NCI-H1930 (cell line): ENCODE measurements at regions not wholly inside any gene's neighbourhood (a gene's known extent, or its start where the extent isn't known, plus 50 kb on each side); places are given as distances from the start of the nearest gene placed in this dataset.
"Not testable (repeated sequence)": the region's sequence is repeated elsewhere in the genome, so short reads cannot be mapped to it uniquely, and the experiment has no call there.

Experiments
- DNase-seq, 2 experiments: peaks; one replicate each; lab custom pipeline; 2025; lab: John Stamatoyannopoulos, UW

DNA sequence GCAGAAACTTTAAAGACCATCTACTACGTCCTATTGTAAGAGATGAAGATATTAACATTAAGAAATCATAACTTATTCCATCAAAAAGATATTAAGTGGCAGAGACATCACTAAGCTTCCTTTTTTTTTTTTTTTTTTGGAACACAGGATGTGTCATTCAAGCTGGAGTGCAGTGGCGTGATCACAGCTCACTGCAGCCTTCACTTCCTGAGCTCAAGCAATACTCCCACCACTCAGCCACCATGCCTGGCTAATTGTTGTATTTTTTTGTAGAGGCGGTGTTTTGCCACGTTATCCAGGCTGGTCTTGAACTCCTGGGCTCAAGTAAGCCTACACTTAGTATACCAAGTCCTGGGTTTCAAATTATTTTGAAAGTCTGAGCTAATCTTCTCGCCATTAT is 169.7 kb upstream of the KCTD7 start:
- not testable (repeated sequence) for DNase-seq

DNA sequence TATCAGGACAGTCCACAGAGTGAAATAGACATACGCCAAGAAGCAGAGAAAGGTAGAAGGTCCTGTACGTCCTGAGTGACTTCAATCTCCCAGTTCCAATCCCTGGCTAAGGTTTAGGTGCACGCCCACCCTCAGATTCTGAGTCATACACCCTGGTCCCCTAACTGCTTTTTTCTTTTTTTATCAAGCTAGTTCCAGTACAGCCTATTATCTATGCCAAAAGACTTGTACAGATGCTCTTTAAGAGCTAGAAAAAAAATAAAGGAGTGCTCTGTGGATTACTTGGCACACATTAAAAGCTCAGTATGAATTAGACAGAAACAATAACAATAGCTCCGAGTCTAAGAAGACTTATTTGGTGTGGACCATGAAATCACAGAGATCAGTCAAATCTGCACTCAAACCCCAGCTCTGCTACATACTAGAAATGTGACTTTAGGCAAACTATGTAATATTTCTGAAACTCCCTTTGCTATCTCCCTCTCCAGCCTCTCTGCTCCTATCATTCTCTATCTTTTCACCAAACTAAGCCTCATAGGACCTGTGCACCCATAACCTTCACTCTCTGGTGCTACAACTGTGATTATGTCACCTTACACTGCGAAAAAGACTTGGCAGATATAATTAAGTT is 168.8 kb upstream of the KCTD7 start:
- not testable (repeated sequence) for DNase-seq

DNA sequence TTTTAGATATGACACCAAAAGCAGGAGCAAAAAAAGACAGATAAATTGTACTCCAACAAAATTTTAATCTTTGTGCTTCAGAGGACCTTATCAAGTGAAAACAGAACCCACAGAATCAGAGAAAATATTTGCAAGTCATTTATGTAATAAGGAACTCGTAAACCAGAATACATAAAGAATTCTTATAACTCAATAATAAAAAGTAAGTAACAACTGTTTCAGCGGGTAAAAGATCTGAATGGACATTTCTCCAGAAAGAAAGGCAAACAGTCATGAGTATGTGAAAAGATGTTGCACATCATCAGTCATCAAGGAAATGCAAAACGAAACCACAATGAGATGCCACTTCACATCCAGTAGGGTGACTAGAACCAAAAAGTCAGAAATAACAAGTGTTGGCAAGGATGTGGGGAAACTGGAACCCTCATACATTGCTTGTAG is 167.7 kb upstream of the KCTD7 start:
- no peak for DNase-seq

DNA sequence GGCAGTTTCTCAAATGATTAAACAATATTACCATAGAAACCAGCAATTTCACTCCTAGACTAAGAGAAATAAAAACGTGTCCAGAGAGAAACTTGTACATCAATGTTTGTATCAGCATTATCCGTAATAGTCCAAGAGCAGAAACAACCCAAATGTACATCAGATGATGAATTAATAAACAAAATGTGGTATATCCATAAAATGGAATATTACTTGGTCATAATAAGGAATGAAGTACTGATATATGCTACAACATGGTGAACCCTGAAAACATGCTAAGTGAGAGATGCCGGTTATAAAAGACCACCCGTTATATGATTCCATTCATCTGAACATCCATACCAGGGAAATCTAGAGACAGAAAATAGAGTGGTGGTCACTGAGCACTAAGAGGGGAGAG is 167.3 kb upstream of the KCTD7 start:
- not testable (repeated sequence) for DNase-seq

DNA sequence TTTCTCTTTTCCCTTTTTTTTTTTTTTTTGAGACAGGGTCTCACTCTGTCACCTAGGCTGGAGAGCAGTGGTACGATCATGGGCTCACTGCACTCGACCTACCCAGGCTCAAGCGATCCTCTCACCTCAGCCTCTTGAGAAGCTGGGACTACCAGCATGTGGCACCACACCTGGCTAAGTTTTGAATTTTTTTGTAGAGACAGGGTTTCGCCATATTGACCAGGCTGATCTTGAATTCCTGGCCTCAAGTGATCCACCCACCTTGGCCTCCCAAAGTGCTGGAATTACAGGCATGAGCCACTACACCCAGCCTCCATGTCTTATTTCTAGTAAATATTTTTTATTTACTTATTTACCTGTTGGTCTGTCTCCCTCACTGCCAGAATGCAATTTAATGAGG is 165.8 kb upstream of the KCTD7 start:
- DNase-seq, result not testable (repeated sequence)

DNA sequence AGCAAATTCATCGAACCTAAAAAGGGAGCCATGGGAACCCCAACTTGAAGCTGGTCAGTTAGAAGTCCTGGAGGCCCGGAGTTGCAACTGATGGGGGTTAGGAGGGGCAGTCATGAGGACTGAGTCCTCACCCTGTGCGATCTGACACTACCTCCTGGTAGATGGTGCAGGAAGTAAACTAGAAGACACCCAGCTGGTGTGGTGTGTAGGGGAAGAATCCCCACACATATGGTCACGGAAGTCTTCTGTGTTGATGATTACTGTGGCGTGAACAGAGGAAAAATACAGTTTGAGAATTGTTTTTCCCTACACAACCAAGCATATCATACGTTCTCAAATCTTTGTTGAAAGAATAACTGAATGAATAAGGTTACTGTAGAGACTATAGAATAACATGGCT is 164.6 kb upstream of the KCTD7 start:
- no peak for DNase-seq

DNA sequence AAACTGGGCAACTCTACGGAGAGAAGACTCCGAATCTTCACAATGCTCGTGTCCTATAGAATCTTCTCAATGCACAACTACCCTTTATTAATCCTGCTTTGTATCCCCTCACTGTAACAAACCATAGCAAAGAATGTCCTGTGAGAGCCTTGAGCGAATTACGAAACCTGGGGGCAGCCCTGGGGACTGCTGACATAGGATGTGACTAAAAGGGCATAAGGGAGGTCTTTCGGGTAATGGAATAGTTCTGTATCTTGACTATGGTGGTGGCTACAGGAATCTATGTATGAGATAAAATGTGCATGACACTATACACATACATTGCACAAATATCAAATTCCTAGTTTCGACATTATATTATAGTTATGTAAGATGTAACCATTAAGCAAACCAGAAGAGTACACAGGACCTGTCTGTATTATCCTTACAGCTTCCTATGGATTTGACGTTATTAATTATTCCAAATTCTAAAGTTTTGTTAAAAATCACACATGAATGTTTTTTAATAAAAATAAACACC is 162.5 kb upstream of the KCTD7 start:
- DNase-seq, result no peak

DNA sequence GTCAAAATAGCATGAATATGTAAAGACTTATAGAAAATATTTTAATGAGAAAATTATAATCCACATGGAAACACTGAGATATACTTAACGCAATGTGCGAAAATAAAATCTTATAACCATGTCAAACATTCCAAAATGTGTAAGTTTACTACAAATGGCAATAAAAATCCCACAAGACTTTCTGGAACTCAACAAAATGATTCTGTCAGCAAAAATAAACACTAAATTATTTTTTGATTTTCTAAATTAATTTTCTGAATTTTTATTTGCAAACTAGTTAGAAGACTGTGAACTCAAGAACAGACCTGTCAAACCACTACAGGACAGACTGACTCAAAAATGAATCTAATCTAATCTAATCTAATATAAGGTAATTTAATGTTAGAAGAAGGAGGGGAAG is 160.8 kb upstream of the KCTD7 start:
- DNase-seq, result no peak

DNA sequence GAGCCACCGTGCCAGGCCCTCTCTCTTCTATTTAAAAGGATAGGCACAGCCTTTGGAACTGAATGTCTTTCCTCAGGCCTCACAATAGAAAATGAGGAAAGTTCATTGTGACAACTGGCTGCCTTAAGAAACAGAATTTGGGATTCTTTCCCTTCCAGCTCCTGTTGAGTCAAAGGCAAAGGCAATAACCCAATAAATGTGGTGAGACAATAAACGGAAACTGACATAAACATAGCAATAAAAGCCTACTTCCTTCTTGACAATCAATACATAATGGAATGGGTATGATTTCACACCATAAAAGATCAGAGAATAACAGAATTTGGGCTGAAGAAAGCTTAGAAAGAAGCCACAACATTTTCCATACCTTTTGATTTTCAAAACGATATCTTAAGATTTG is 155.6 kb upstream of the KCTD7 start:
- DNase-seq, result not testable (repeated sequence)

DNA sequence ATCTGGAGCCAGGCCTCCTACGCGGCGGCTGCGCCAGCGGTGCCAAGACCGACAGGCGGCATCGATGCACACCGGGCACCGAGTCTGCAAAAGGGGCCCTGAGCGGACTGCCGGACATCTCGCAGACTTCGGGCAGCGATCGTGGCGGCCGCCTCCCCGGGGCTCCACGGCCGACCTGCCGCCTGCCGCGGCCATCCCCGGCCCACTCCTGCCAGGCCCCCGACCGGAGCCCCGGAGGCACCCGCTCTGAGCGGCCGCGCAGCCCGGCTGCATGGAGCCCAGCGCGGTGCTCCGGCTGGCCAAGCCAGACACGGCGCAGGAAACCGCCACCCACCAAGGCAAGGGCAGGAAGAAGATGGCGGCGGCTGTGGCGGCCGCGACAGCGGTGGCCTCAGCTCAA is 154.2 kb upstream of the KCTD7 start:
- no peak for DNase-seq

DNA sequence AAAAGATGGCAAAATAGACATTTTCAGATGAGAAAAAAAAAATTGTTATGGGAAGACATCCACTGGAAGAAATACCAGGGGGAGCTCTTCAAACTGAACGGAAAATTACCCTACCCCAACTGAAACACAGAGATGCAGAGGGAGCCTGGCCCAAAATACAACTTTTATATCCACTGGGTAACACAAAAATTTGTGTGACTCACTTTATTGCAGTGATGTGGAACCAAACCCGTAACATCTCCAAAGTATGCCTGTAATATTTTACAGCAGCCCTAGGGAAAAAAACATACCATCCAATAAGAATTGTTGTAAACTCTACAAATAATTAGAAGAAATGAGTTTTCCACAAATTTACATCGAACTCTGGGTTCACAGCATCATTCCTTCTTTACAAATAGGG is 152.6 kb upstream of the KCTD7 start:
- not testable (repeated sequence) for DNase-seq

DNA sequence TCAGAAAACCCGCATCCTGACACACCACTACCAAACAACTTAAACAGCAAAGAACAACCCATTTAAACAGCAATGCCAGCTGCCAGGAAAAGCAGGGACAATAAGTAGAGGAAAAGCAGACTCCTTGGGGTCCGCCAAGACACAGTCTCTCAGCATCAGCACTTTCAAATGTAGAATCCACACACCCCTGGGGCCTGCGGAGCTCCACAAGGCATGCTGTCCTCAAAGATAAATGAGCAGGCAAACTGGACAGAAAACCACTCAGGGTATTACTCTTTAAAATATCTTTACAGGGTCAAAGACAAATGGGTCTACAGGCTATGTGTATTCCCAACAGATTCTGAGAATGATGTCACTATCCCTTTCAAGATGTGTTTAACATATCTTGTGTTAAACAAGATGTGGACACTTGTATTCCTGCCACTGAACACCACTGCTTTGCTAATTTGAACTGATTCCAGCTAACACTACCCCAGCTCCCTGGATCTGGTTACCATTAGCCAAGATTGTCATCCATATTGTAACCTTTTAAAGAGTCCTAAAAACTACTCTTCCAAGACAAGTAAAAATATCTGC is 150.8 kb upstream of the KCTD7 start:
- DNase-seq, result not testable (repeated sequence)

DNA sequence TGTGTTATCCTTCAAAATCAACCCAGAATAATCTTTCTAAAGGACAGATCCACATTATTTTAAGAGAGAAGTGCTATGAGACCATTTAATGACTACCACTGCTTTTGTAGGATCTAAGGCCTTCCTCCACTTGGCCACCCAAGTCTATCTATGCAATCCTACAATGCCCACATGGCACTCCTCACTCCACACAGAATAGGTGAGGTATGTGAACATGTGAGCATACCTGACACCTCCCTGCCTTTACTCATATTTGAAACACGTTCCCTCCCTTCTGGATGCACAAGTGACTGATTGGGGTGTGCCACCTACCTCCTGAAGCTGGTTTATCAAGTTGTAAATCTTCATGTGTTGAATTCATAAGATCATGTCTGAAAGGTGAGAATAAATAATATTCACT is 147.5 kb upstream of the KCTD7 start:
- DNase-seq, result not testable (repeated sequence)

DNA sequence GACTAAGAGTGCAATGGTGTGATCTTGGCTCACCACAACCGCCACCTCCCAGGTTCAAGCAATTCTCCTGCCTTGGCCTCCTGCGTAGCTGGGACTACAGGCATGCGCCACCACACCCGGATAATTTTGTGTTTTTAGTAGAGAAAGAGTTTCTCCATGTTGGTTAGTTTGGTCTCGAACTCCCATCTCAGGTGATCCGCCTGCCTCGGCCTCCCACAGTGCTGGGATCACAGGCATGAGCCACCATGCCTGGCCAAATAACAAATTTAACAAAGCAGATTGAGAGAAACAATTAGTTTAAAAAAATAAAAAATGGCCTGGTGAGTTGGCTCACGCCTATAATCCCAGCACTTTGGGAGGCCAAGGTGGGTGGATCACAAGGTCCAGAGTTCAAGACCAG is 139.6 kb upstream of the KCTD7 start:
- DNase-seq, result not testable (repeated sequence)

DNA sequence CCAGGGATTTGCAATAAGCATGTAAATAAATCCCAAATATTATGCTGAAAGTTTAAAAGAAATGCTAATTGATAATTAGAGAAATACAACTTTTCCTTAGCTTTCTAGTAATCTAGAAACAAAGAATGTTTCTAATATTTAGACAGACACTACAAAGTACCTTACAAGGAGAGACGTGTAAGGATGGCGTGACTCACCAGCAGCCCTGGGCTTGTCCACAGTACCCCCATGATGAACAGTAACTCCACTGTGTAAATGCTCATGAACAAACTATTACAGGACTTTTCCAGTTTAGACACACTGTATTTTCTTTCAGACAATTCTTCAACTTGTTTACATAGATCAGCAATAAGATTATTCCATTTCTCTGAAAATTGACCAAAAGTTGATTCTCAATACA is 138.9 kb upstream of the KCTD7 start:
- DNase-seq, result not testable (repeated sequence)

DNA sequence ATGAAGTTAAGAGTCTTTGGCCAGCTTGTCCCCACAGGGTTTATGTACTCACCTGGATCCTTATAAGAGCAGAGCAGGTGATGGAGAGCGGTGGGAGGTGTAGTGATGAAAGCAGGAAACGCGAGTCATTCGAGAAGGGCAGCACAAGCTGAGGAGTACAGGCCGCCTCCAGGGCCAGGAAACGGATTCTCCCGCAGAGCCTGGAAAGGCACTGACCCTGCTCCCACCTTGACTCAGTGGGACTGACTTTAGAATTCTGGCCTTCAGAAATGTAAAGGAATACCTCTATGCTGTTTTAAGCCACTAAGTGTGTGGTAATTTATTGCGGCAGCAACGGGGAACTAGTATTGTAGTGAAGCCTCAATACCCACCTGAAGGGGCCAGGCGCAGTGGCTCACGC is 137.7 kb upstream of the KCTD7 start:
- DNase-seq, result not testable (repeated sequence)

DNA sequence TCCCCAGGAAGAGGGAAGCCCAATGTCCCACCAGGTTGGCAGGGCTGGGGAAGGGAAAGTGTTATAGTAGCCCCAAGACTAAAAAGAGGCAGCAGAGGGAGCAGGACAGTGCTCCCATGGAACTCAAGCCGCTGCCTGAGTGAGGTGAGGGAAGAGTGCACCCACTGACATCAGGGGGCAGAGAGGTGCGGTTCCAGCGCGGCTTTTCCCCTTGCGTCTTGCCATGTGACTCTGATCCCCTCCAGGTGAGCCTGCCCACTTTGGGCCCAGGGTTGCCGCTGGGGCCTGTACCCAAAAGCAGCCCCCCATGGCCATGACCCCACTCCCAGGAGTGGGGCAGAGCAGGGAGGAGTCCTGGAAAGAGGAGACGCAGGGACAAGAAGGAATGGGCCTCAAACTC is 136.3 kb upstream of the KCTD7 start:
- DNase-seq, result not testable (repeated sequence)

DNA sequence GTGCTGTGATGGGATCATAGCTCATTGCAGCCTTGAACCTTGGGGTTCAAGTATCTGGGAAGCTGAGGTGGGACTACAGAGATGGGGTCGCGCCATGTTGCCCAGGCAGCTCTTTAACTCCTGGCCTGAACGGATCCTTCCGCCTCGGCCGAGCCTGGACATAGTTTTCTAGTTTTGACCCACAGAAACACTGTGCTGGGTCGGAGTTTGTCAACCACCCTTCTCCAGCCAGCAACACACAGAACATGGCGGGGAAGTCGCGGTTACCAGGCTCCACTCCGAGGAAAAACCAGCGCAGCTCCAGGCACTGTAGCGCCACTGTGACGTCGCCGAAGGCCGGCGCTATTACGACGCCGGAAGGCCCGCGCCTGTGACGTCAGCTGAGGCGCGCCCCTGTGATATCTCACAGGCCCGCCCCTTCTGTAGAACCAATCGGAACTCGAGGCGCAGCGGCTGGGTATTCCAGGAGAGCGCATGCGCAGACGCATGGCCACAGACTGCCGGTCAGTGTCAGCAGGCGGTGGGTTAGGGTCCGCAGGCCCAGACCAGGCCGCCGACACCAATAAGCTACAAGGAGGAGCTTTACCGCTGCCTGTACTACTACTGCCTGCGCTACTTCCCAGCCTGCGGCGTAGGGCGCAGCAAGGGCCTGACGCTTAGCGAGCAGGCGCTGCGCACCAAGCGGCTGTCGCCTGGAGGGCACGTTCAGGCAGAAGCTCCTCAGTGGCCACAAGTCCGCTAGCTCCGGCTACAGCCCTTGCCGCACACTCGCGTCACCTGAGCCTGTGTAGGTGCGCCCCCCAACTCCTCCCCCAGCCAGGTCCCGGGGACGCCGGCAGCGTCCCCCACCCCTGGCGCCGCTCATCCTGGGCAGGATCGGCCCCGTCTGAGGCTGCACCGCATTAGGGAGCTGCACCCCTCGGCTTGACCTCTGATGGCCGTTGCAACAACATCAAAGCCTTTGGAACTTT is 135.2 kb upstream of the KCTD7 start:
- DNase-seq, result peak; percentile 99

DNA sequence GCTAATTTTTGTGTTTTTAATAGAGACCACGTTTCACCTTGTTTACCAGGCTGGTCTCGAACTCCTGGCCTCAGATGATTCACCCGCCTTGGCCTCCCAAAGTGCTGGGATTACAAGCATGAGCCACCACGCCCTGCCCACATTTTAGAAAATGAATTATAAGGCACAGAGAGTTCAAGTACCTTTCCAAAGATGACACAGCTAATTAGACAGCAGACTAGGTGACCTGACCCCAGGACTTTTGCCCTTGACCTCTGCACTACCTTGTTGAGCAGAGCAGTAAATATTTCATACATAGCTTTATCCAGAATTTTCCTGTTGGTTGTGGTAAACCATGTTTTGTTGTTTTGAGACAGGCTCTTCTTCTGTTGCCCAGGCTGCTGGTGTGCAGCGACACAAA is 131.3 kb upstream of the KCTD7 start:
- no peak for DNase-seq

DNA sequence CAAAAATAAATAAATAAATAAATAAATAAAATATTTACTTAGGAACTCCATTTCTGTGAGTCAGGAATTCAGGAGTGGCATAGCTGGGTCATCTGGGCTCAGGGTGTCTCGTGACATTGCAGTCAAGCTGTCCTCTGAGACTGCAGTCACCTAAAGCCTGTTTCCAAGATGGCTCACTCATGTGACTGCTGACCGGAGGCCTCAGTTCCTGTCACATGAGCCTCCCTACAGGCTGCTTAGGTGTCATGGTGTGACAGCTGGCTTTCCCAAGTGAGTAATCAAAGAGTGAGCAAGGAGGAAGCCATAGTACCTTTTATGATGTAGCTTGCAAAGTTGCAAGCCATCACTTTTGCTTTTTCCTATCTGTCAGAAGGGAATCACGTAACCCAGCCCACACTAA is 128.6 kb upstream of the KCTD7 start:
- no peak for DNase-seq

DNA sequence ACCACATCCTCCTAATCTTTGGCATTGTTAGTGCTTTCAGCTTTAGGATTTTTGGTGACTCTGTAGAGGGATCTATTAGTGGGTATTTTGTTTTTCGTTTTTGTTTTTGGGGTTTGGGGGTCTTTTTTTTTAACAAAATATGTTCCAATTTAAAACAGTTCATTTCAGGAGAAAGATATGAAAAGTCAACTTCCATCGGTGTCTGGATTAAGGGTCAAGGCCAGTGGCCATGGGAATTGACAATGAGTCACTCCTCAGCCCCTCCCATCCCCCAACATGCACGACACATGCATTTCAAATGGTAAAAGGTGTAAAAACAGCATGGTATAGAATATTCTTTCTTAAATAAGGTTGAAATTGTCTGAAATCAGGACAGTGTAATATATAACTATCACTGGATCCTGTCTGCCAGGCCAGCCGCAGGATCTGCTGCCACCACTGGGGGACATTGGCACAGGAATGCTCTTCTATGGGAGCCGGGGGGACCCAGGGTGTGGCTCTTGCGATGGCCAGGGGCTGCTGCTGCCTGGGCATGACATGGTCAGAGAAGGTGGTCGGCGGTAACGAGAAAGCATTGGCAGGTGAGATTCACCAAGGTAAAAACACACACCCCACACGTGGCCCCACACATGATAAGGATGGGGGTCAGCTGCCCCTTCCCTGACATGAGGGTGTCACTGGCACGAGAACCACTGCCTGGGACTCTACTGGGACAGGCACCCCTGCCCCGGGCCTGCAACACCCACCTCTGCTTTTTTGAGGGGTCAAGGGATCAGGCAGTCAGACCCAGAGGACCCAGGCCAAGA is 126.2 kb upstream of the KCTD7 start:
- DNase-seq, result no peak

DNA sequence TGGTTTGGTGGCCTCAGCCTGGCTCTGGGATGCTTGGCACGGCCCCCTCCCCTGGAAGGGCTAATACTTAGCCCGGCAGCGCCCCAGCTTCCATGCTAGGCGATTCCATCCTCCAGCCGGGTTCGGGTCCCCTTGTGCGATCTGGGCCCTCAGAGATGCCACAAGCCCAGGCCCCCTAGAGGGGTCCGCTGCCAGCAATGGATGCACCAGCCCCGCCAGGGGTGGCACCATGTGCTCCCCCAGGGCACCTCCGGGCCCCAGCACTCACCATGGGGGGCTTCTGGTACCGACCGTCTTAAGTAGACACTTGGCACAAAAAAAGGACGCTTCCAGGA is 125.7 kb upstream of the KCTD7 start:
- no peak for DNase-seq
